ENCODE measurements at regions not wholly inside any gene's neighbourhood (a gene's known extent, or its start where the extent isn't known, plus 50 kb on each side); places are given as distances from the start of the nearest gene placed in this dataset.

DNA sequence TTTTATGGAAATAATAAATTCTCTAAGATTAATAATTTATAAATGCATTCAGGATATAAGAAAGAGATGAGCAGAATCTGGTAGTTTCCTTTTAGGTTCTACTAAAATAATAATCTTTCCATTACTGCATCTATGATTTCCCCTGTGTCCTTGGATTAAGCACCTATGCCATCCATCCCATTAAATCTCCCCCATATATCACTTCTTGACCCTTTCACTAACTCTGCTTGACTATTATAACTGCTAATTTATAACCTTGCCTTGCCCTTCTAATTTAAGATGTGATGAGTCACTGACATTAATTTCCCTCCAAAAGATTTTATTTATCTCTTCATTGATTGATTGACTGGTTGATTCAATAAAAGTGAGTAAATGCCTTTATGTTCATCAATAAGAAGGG is 348.3 kb upstream of the LRATD1 start:
- Histone ChIP-seq H3K36me3 (ENCODE audit: low read length) (no peaks in the 10 kb centered on the region), H2AFZ (ENCODE audit: low read depth, low read length, severe bottlenecking) (no peak overlapping the region), H3K4me2 (ENCODE audit: low read depth, low read length, poor library complexity, severe bottlenecking) (no peak overlapping the region), H3K4me3 (ENCODE audit: insufficient read depth, low read length, poor library complexity, severe bottlenecking) (no peak overlapping the region), H4K20me1 (ENCODE audit: low read depth, low read length) (no peaks in the 10 kb centered on the region), H3K9me3 (ENCODE audit: insufficient read depth, low read length) (no peaks in the 10 kb centered on the region), H3K79me2 (ENCODE audit: insufficient read depth, low read length) (no peaks in the 10 kb centered on the region), H3F3A (ENCODE audit: insufficient read depth) (no peaks in the 10 kb centered on the region), H3K27me3 (ENCODE audit: low read length) (no peaks in the 10 kb centered on the region), H3K9ac (ENCODE audit: low read length) (no peak overlapping the region), H3K27ac (ENCODE audit: low read depth, low read length) (no peak overlapping the region), H3K9me2 (replicated peaks; ENCODE audit: insufficient read depth, low read length) (no peaks in the 10 kb centered on the region)
- no peak for TF ChIP-seq EZH2phosphoT487 (conservative IDR thresholded peaks at IDR 0.05; ENCODE audit: low read length)
- TF ChIP-seq, protein P1, sequence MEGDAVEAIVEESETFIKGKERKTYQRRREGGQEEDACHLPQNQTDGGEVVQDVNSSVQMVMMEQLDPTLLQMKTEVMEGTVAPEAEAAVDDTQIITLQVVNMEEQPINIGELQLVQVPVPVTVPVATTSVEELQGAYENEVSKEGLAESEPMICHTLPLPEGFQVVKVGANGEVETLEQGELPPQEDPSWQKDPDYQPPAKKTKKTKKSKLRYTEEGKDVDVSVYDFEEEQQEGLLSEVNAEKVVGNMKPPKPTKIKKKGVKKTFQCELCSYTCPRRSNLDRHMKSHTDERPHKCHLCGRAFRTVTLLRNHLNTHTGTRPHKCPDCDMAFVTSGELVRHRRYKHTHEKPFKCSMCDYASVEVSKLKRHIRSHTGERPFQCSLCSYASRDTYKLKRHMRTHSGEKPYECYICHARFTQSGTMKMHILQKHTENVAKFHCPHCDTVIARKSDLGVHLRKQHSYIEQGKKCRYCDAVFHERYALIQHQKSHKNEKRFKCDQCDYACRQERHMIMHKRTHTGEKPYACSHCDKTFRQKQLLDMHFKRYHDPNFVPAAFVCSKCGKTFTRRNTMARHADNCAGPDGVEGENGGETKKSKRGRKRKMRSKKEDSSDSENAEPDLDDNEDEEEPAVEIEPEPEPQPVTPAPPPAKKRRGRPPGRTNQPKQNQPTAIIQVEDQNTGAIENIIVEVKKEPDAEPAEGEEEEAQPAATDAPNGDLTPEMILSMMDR (IDR thresholded peaks at IDR 0.05; ENCODE audit: insufficient read depth, low read length, poor library complexity, severe bottlenecking): no peak

DNA sequence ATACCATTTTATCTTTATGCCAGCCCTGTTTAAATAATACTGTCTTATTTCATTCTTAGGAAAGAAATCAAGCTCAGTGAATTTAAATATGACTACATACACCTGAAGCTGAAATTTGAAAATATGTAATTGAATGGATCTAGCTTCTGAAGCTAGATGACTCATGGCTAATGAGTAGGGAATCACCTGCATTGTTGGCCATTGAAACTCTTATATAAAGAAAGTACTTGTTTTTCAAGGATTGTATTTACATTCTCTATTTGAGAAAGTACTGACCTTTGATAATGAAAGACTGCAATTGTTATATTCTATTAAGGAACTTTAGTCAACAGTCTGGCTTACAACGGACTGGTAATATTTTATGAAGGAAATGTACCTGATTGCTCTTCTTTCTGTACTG is 346.7 kb upstream of the LRATD1 start:
- Histone ChIP-seq H3K9ac (ENCODE audit: low read length) (no peak overlapping the region), H3K4me2 (ENCODE audit: low read depth, low read length, poor library complexity, severe bottlenecking) (no peak overlapping the region), H2AFZ (ENCODE audit: low read depth, low read length, severe bottlenecking) (no peak overlapping the region), H3K4me3 (ENCODE audit: insufficient read depth, low read length, poor library complexity, severe bottlenecking) (no peak overlapping the region), H3K27ac (ENCODE audit: low read depth, low read length) (no peak overlapping the region), H3K9me2 (replicated peaks; ENCODE audit: insufficient read depth, low read length) (no peaks in the 10 kb centered on the region), H3K27me3 (ENCODE audit: low read length) (no peaks in the 10 kb centered on the region), H3F3A (ENCODE audit: insufficient read depth) (no peaks in the 10 kb centered on the region), H3K36me3 (ENCODE audit: low read length) (no peaks in the 10 kb centered on the region), H4K20me1 (ENCODE audit: low read depth, low read length) (no peaks in the 10 kb centered on the region), H3K9me3 (ENCODE audit: insufficient read depth, low read length) (no peaks in the 10 kb centered on the region), H3K79me2 (ENCODE audit: insufficient read depth, low read length) (no peaks in the 10 kb centered on the region)
- TF ChIP-seq EZH2phosphoT487 (conservative IDR thresholded peaks at IDR 0.05; ENCODE audit: low read length): no peak
- TF ChIP-seq, protein P1 (IDR thresholded peaks at IDR 0.05; ENCODE audit: insufficient read depth, low read length, poor library complexity, severe bottlenecking): no peak

GRCh38 chr2:14288016-14288415 is 344.5 kb upstream of the LRATD1 start:
- Histone ChIP-seq H3K4me3 (ENCODE audit: insufficient read depth, low read length, poor library complexity, severe bottlenecking) (no peak overlapping the region), H3K79me2 (ENCODE audit: insufficient read depth, low read length) (no peaks in the 10 kb centered on the region), H3F3A (ENCODE audit: insufficient read depth) (no peaks in the 10 kb centered on the region), H3K27me3 (ENCODE audit: low read length) (no peaks in the 10 kb centered on the region), H3K36me3 (ENCODE audit: low read length) (no peaks in the 10 kb centered on the region), H3K9me2 (replicated peaks; ENCODE audit: insufficient read depth, low read length) (no peaks in the 10 kb centered on the region), H3K4me2 (ENCODE audit: low read depth, low read length, poor library complexity, severe bottlenecking) (no peak overlapping the region), H3K9me3 (ENCODE audit: insufficient read depth, low read length) (no peaks in the 10 kb centered on the region), H4K20me1 (ENCODE audit: low read depth, low read length) (no peaks in the 10 kb centered on the region), H3K27ac (ENCODE audit: low read depth, low read length) (no peak overlapping the region), H3K9ac (ENCODE audit: low read length) (no peak overlapping the region), H2AFZ (ENCODE audit: low read depth, low read length, severe bottlenecking) (no peak overlapping the region)
- no peak for TF ChIP-seq EZH2phosphoT487 (conservative IDR thresholded peaks at IDR 0.05; ENCODE audit: low read length)
- TF ChIP-seq, protein P1 (IDR thresholded peaks at IDR 0.05; ENCODE audit: insufficient read depth, low read length, poor library complexity, severe bottlenecking): no peak
